ENCODE measurements at regions not wholly inside any gene's neighbourhood (a gene's known extent, or its start where the extent isn't known, plus 50 kb on each side); places are given as distances from the start of the nearest gene placed in this dataset.

GRCh38 chr13:37342205-37342604 lies 236.7 kb upstream of the CSNK1A1L start:
- CTCF ChIA-PET: no interaction called here
- Histone ChIP-seq H3K9me3 (ENCODE audit: insufficient read depth, low read depth) (no peaks in the 10 kb centered on the region), H3K79me2 (ENCODE audit: low read depth) (no peaks in the 10 kb centered on the region), H3K9me2 (ENCODE audit: insufficient read depth) (no peaks in the 10 kb centered on the region), H2AFZ (no peak overlapping the region), H4K20me1 (ENCODE audit: insufficient read depth) (no peaks in the 10 kb centered on the region), H3K4me3 (no peak overlapping the region), H3K4me1 (replicated peaks; ENCODE audit: insufficient read depth) (no peaks in the 10 kb centered on the region), H3K27me3 (ENCODE audit: insufficient read depth, low read depth) (no peaks in the 10 kb centered on the region), H3K27ac (no peak overlapping the region), H3K4me2 (no peak overlapping the region), H3F3A (ENCODE audit: insufficient read depth, low read depth) (no peaks in the 10 kb centered on the region), H3K36me3 (ENCODE audit: low read depth) (no peaks in the 10 kb centered on the region)
- no TSS peak for BruUV-seq (replicated peaks)
- intact Hi-C loops (cut with micrococcal nuclease; ENCODE audit: unreplicated experiment): no loop called here
- DNase-seq: no peak
- POLR2A ChIA-PET (ENCODE audit: unreplicated experiment): no interaction called here
- no peak for TF ChIP-seq EZH2 (IDR thresholded peaks at IDR 0.05; ENCODE audit: low read depth)
- no peak for TF ChIP-seq CTCF (conservative IDR thresholded peaks at IDR 0.05)

- H3K4me3 ChIP-seq: no peak overlapping the region
- H3F3A ChIP-seq (ENCODE audit: insufficient read depth, low read depth): no peaks in the 10 kb centered on the region
- no peaks in the 10 kb centered on the region for H3K79me2 ChIP-seq (ENCODE audit: low read depth)
- TF ChIP-seq EZH2 (IDR thresholded peaks at IDR 0.05; ENCODE audit: low read depth) (no peak), CTCF (conservative IDR thresholded peaks at IDR 0.05) (no peak)
- H3K4me2 ChIP-seq: no peak overlapping the region
- H3K9me2 ChIP-seq (ENCODE audit: insufficient read depth): no peaks in the 10 kb centered on the region
- H3K36me3 ChIP-seq (ENCODE audit: low read depth): no peaks in the 10 kb centered on the region
- no TSS peak for BruUV-seq (replicated peaks)
- no peak overlapping the region for H3K27ac ChIP-seq
- no peak overlapping the region for H2AFZ ChIP-seq
- no peaks in the 10 kb centered on the region for H3K4me1 ChIP-seq (replicated peaks; ENCODE audit: insufficient read depth)
- DNase-seq: no peak
- intact Hi-C loops (cut with micrococcal nuclease; ENCODE audit: unreplicated experiment): no loop called here
- no peaks in the 10 kb centered on the region for H3K9me3 ChIP-seq (ENCODE audit: insufficient read depth, low read depth)
- ChIA-PET POLR2A (ENCODE audit: unreplicated experiment) (no interaction called here), CTCF (no interaction called here)
- H3K27me3 ChIP-seq (ENCODE audit: insufficient read depth, low read depth): no peaks in the 10 kb centered on the region
- H4K20me1 ChIP-seq (ENCODE audit: insufficient read depth): no peaks in the 10 kb centered on the region
These were observed 235.6 kb upstream of the CSNK1A1L start for GRCh38 chr13:37340901-37341670.

GRCh38 chr13:37339386-37339735 lies 233.9 kb upstream of the CSNK1A1L start:
- H4K20me1 ChIP-seq (ENCODE audit: insufficient read depth): no peaks in the 10 kb centered on the region
- H2AFZ ChIP-seq: no peak overlapping the region
- no peak for DNase-seq
- TF ChIP-seq CTCF (conservative IDR thresholded peaks at IDR 0.05): no peak
- TF ChIP-seq EZH2 (IDR thresholded peaks at IDR 0.05; ENCODE audit: low read depth): no peak
- no peak overlapping the region for H3K4me2 ChIP-seq
- no peaks in the 10 kb centered on the region for H3K4me1 ChIP-seq (replicated peaks; ENCODE audit: insufficient read depth)
- H3K27ac ChIP-seq: no peak overlapping the region
- no TSS peak for BruUV-seq (replicated peaks)
- no peak overlapping the region for H3K4me3 ChIP-seq
- no peaks in the 10 kb centered on the region for H3K27me3 ChIP-seq (ENCODE audit: insufficient read depth, low read depth)
- ChIA-PET CTCF (no interaction called here), POLR2A (ENCODE audit: unreplicated experiment) (no interaction called here)
- H3F3A ChIP-seq (ENCODE audit: insufficient read depth, low read depth): no peaks in the 10 kb centered on the region
- H3K9me2 ChIP-seq (ENCODE audit: insufficient read depth): no peaks in the 10 kb centered on the region
- H3K9me3 ChIP-seq (ENCODE audit: insufficient read depth, low read depth): no peaks in the 10 kb centered on the region
- intact Hi-C loops (cut with micrococcal nuclease; ENCODE audit: unreplicated experiment): no loop called here
- no peaks in the 10 kb centered on the region for H3K36me3 ChIP-seq (ENCODE audit: low read depth)
- no peaks in the 10 kb centered on the region for H3K79me2 ChIP-seq (ENCODE audit: low read depth)
